ENCODE measurements at regions not wholly inside any gene's neighbourhood (a gene's known extent, or its start where the extent isn't known, plus 50 kb on each side); places are given as distances from the start of the nearest gene placed in this dataset.

- TF ChIP-seq, protein P1, sequence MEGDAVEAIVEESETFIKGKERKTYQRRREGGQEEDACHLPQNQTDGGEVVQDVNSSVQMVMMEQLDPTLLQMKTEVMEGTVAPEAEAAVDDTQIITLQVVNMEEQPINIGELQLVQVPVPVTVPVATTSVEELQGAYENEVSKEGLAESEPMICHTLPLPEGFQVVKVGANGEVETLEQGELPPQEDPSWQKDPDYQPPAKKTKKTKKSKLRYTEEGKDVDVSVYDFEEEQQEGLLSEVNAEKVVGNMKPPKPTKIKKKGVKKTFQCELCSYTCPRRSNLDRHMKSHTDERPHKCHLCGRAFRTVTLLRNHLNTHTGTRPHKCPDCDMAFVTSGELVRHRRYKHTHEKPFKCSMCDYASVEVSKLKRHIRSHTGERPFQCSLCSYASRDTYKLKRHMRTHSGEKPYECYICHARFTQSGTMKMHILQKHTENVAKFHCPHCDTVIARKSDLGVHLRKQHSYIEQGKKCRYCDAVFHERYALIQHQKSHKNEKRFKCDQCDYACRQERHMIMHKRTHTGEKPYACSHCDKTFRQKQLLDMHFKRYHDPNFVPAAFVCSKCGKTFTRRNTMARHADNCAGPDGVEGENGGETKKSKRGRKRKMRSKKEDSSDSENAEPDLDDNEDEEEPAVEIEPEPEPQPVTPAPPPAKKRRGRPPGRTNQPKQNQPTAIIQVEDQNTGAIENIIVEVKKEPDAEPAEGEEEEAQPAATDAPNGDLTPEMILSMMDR (IDR thresholded peaks at IDR 0.05): no peak
- no peak for TF ChIP-seq EZH2phosphoT487 (IDR thresholded peaks at IDR 0.05)
- TF ChIP-seq EZH2 (IDR thresholded peaks at IDR 0.05): no peak
Measured at GRCh38 chr1:193666485-193667083, 480.2 kb upstream of the B3GALT2 start.

All from neural progenitor cell (in vitro differentiated cells).